DOHH2 (cell line): ENCODE measurements at regions not wholly inside any gene's neighbourhood (a gene's known extent, or its start where the extent isn't known, plus 50 kb on each side); places are given as distances from the start of the nearest gene placed in this dataset.
"Not testable (repeated sequence)": the region's sequence is repeated elsewhere in the genome, so short reads cannot be mapped to it uniquely, and the experiment has no call there.

Experiments used
- CTCF ChIP-seq: fragments of 200-600 bp; sonication (generic); IDR thresholded peaks from one replicate; pipeline ENCODE4 v1.5.1; 2014; ENCODE audit warnings: antibody characterized with exemption, mild to moderate bottlenecking, low read depth, low read length; ENCODE audit not compliant: poor library complexity, severe bottlenecking
- EZH2phosphoT487 ChIP-seq: fragments of 200-600 bp; sonication (generic); IDR thresholded peaks from 2 replicates; pipeline ENCODE4 v1.6.1; 2017; ENCODE audit warnings: borderline replicate concordance, mild to moderate bottlenecking, antibody characterized with exemption, low read length, moderate library complexity, mixed read lengths

- TF ChIP-seq CTCF, EZH2phosphoT487: not testable (repeated sequence)
These were observed 140.2 kb upstream of the SLC35F3 start for GRCh38 chr1:233764304-233764703.
